ENCODE measurements at regions not wholly inside any gene's neighbourhood (a gene's known extent, or its start where the extent isn't known, plus 50 kb on each side); places are given as distances from the start of the nearest gene placed in this dataset.
A peak's percentile ranks its signal among the peaks of the same experiment; 100 is the strongest.

DNA sequence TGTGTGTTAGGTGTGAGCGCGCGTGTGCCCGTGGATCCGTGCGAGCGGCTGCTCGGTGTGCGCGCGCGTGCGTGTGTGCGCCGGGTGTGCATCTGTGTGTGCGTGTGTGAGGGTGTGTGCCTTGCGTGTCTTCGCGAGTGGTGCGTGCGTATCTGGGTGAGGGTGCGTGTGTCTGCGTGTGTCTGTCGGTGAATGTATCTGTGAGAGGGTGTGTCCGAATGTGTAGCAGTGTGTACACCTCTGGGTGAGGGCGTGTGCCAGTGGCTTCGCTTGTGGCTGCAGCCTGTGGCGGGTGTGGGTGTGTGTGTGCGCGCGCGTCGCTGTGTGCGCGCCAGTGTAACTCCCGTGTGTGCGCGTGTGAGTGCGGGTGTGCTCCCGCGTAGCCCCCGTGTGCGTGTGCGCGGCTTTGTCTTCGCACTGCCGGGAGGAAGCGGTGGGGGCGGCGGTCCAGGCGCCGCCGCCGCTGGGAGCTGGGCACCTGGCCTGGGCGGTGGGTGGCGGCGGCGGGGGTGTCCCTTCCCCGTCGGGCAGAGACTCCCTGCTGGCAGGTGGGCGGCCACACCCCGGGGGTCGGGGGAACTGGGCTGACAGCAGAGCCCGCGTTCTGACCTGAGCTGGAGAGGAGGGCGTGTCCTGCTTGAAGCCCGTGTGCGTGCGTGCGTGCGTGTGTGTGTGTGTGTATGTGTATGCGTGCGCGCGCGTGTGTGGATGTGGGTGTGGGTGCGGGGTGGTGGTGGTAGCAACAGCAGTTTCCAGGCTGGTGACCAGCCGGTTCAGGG, 61.3 kb upstream of the EPB41L1 start:
- no peaks in the 10 kb centered on the region for H3K36me3 ChIP-seq
- H3K9me3 ChIP-seq: no peaks in the 10 kb centered on the region
- 0% methylated on average over 15 to 19 of the region's 78 CpGs for WGBS, 2 donors
- H3K4me3 ChIP-seq: peak overlapping the region; percentile 36 to 79 (median 66)
- DNase-seq: peak; percentile 66 to 89
- H3K27ac ChIP-seq: peak overlapping the region; percentile 31 to 79 (median 71)
- H3K4me1 ChIP-seq: peaks cover 20 to 68% (median 45%) of the 10 kb centered on the region in 4 donors
- TF ChIP-seq, protein P1, sequence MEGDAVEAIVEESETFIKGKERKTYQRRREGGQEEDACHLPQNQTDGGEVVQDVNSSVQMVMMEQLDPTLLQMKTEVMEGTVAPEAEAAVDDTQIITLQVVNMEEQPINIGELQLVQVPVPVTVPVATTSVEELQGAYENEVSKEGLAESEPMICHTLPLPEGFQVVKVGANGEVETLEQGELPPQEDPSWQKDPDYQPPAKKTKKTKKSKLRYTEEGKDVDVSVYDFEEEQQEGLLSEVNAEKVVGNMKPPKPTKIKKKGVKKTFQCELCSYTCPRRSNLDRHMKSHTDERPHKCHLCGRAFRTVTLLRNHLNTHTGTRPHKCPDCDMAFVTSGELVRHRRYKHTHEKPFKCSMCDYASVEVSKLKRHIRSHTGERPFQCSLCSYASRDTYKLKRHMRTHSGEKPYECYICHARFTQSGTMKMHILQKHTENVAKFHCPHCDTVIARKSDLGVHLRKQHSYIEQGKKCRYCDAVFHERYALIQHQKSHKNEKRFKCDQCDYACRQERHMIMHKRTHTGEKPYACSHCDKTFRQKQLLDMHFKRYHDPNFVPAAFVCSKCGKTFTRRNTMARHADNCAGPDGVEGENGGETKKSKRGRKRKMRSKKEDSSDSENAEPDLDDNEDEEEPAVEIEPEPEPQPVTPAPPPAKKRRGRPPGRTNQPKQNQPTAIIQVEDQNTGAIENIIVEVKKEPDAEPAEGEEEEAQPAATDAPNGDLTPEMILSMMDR (IDR thresholded peaks at IDR 0.05): no peak
- TF ChIP-seq POLR2A (IDR thresholded peaks at IDR 0.05): peak in 1 of 4 donors; percentile 21
- ATAC-seq (ENCODE audit: low FRiP score in 2 of 2): peak; percentile 70 to 87
- peaks cover 0 to 7% (median 4%) of the 10 kb centered on the region in 4 donors for H3K27me3 ChIP-seq

DNA sequence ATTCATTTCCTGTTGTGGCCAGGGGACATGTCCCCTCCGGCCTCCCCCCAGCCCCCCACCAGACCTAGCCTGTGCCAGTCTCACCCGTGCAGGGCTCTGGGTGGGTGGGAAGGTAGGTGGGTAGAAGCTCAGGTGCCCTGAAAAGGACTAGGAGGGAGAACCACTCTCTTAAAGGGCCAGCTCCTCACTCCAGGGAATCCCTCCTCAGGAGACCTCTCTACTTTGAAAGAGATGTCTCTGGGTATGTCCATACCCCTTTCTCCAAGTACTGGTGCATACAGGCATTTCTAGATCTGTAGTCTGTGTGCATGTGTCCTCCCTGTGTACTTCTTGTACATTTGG, 60.8 kb upstream of the EPB41L1 start:
- ATAC-seq (ENCODE audit: low FRiP score in 2 of 2) (peak in 1 of 2 donors; percentile 52), DNase-seq (no peak)
- peaks cover 0 to 7% (median 4%) of the 10 kb centered on the region in 4 donors for H3K27me3 ChIP-seq
- no peaks in the 10 kb centered on the region for H3K9me3 ChIP-seq
- 5% methylated on average over 2 of the region's 2 CpGs; no CpG with 5 or more reads in 1 of the 2 donors for WGBS, 2 donors
- H3K4me3 ChIP-seq: peak overlapping the region; percentile 36 to 79 (median 66)
- TF ChIP-seq, protein P1 (IDR thresholded peaks at IDR 0.05): no peak
- TF ChIP-seq POLR2AphosphoS5 (IDR thresholded peaks at IDR 0.05) (no peak), EP300 (IDR thresholded peaks at IDR 0.05) (no peak), POLR2A (IDR thresholded peaks at IDR 0.05) (no peak)
- H3K36me3 ChIP-seq: no peaks in the 10 kb centered on the region
- H3K27ac ChIP-seq: peak overlapping the region; percentile 63 to 79 (median 71)
- peaks cover 26 to 74% (median 50%) of the 10 kb centered on the region in 4 donors for H3K4me1 ChIP-seq

DNA sequence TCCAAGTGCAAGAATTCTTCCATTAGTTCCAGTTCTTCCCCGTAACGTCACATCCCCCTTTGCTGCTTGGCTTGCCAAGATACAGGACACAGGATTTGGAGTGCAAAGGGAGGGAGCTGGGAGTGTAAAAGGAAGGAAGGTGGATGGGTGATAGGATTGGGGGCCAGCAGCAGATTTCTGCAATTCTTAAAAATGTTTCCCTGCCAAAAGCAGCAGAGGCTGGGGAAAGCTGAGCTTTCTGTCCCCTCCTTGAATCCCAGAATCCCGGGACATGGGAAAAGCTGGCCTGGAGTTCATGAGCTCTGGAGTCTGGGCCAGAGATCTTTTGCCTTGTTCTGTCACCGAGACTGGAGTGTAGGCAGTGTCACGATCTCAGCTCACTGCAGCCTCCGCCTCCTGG, 60.0 kb upstream of the EPB41L1 start:
- peak overlapping the region in 3 of 4 donors; percentile 55 to 79 (median 78) for H3K4me3 ChIP-seq
- WGBS, 2 donors: 35 to 37% methylated on average over 6 of the region's 6 CpGs
- H3K27ac ChIP-seq: peak overlapping the region; percentile 63 to 79 (median 71)
- ATAC-seq (ENCODE audit: low FRiP score in 2 of 2) (no peak), DNase-seq (no peak)
- peaks cover 27 to 80% (median 50%) of the 10 kb centered on the region in 4 donors for H3K4me1 ChIP-seq
- peaks cover 0 to 7% (median 4%) of the 10 kb centered on the region in 4 donors for H3K27me3 ChIP-seq
- TF ChIP-seq, protein P1 (IDR thresholded peaks at IDR 0.05): no peak
- no peak for TF ChIP-seq EP300 (IDR thresholded peaks at IDR 0.05)
- no peaks in the 10 kb centered on the region for H3K9me3 ChIP-seq
- no peaks in the 10 kb centered on the region for H3K36me3 ChIP-seq

DNA sequence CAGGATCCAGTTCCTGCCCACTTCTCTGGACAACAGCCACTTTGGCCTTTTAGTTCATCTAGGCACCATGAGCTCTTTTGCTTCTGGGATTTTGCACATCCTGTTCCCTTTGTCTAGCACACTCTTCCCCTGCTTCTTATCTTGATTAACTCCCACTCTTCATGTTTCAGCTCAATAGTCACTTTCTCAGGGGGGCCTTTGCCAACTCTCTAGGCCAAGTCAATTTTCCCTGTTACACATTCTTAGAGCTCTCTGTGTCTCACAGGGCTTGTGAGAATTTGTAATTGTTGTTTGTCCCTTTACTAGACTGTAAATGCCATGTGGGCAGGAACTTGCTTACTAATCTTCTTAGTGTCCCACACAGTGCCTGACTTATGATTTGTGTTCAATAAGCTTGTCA, 58.1 kb upstream of the EPB41L1 start:
- TF ChIP-seq POLR2AphosphoS5 (IDR thresholded peaks at IDR 0.05): no peak
- TF ChIP-seq EP300 (IDR thresholded peaks at IDR 0.05): no peak
- TF ChIP-seq POLR2A (IDR thresholded peaks at IDR 0.05): no peak
- TF ChIP-seq, protein P1 (IDR thresholded peaks at IDR 0.05): no peak
- H3K4me1 ChIP-seq: peaks cover 27 to 86% (median 52%) of the 10 kb centered on the region in 4 donors
- peaks cover 0 to 7% (median 4%) of the 10 kb centered on the region in 4 donors for H3K27me3 ChIP-seq
- no peaks in the 10 kb centered on the region for H3K36me3 ChIP-seq
- no peak overlapping the region for H3K4me3 ChIP-seq
- ATAC-seq (ENCODE audit: low FRiP score in 2 of 2) (no peak), DNase-seq (no peak)
- H3K27ac ChIP-seq: peak overlapping the region in 2 of 4 donors; percentile 70 to 79
- H3K9me3 ChIP-seq: no peaks in the 10 kb centered on the region

Data from upper lobe of left lung (tissue), 6 donors.